GM13976 (cell line): ENCODE measurements at regions not wholly inside any gene's neighbourhood (a gene's known extent, or its start where the extent isn't known, plus 50 kb on each side); places are given as distances from the start of the nearest gene placed in this dataset.

Experiments
- DNase-seq: peaks from one replicate; pipeline ENCODE4 v3.0.0; 2012; ENCODE audit warnings: low spot score
- CTCF ChIP-seq: IDR thresholded peaks from 2 replicates; pipeline ENCODE4 v1.5.1; 2012; ENCODE audit warnings: borderline replicate concordance, mild to moderate bottlenecking; ENCODE audit not compliant: insufficient read depth; ENCODE audit errors: extremely low read depth, missing control alignments, control extremely low read depth
- in situ Hi-C: fragments of 300-500 bp; cut with MboI; formaldehyde crosslinking; loops from one replicate; pipeline ENCODE4 v1.12.0; 2022; ENCODE audit warnings: low sequenced_read_pairs, mixed read lengths, inconsistent platforms; ENCODE audit not compliant: unreplicated experiment

- TF ChIP-seq CTCF, result no peak
- in situ Hi-C loops, result no loop called here
- no peak for DNase-seq
Observed at GRCh38 chr18:40860189-40860588, 1094.8 kb upstream of the PIK3C3 start.

GRCh38 chr18:40855661-40856060 is 1099.4 kb upstream of the PIK3C3 start:
- TF ChIP-seq CTCF, result no peak
- in situ Hi-C loops, result no loop called here
- DNase-seq, result no peak

GRCh38 chr18:40852406-40852805 is 1102.6 kb upstream of the PIK3C3 start:
- TF ChIP-seq CTCF, result no peak
- DNase-seq, result no peak
- in situ Hi-C loops, result no loop called here

GRCh38 chr18:40851014-40851429 is 1104.0 kb upstream of the PIK3C3 start:
- in situ Hi-C loops, result no loop called here
- DNase-seq, result no peak
- no peak for TF ChIP-seq CTCF

- in situ Hi-C loops, result no loop called here
- no peak for TF ChIP-seq CTCF
- no peak for DNase-seq
Observed at GRCh38 chr18:40849886-40850285, 1105.1 kb upstream of the PIK3C3 start.

- DNase-seq, result no peak
- no peak for TF ChIP-seq CTCF
- in situ Hi-C loops, result no loop called here
Observed at GRCh38 chr18:40841467-40841866, 1113.6 kb upstream of the PIK3C3 start.

- in situ Hi-C loops, result no loop called here
- TF ChIP-seq CTCF, result no peak
- no peak for DNase-seq
Observed at GRCh38 chr18:40841063-40841462, 1114.0 kb upstream of the PIK3C3 start.
